Limb (tissue), 2 donors: ENCODE measurements at regions not wholly inside any gene's neighbourhood (a gene's known extent, or its start where the extent isn't known, plus 50 kb on each side); places are given as distances from the start of the nearest gene placed in this dataset.
"Not testable (repeated sequence)": the region's sequence is repeated elsewhere in the genome, so short reads cannot be mapped to it uniquely, and the experiment has no call there.

ENCODE experiments used
- DNase-seq, 2 donors: peaks; one replicate each; pipeline ENCODE4 v3.0.0-alpha.2; 2016; ENCODE audit errors: extremely low spot score in 2 of 2

GRCh38 chr10:84921701-84922100, 593.3 kb downstream of the CCSER2 start:
- DNase-seq = no peak

- no peak for DNase-seq
These were observed 595.7 kb downstream of the CCSER2 start for GRCh38 chr10:84924131-84924530.

- no peak for DNase-seq
These were observed 597.1 kb downstream of the CCSER2 start for GRCh38 chr10:84925495-84925894.

- no peak for DNase-seq
These were observed 605.0 kb downstream of the CCSER2 start for GRCh38 chr10:84933402-84933801.

DNA sequence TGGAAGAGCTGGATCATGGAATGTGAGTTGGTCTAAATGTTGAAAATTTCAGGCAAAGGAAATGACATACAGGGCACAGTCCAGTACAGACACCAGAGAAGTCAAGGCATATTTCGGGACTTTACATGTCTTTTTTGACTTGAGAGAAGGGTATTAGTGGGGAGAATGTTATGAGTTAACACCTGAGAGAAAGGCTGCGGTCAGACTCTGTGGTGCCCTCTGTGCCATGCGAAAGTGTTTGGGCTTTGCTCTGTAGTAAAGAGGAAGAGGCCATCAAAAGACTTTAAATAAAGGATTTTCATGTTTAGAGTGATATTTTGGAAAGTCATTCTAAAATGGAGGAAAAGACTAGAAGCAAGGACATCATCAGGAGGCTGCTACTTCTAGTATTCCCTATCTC, 607.4 kb downstream of the CCSER2 start:
- DNase-seq = no peak

- no peak for DNase-seq
These were observed 609.9 kb downstream of the CCSER2 start for GRCh38 chr10:84938117-84938905.

DNA sequence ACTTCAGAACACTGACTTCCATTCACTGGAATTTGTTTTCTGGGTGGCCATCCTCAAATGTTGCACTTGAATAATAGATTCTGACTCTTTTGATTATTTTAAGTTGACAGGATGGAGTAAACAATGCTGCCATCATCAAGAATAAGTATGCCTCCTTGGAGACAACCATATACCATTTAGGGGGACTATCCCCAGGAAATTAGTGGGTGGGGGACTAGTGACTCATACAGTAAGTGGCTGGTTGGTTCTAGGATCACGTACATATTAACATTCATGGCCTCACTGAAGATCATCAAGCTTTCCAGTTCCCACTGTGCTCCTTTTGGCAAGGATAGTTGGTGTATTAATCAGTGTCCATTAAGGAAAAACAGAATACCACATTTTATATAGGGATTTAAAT, 615.2 kb downstream of the CCSER2 start:
- no peak for DNase-seq

DNA sequence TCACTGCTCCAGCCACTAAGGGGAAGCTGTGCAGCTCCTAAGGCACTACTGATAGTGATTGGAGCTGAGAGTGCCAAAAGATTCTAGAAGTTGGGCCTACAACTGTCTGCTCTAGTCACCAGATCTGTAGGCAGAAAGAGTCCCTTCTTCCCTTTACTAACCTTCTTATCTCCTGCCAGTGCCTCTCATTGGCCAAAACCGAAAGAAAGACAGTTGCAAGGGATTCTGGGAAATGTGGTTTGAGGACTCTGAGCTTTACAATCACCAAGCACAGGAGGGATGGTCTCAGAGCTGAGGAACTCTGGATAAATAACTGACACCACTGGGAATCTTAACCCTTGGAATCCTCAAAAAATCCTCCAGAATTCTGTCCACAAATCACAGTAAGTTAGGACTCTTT, 615.8 kb downstream of the CCSER2 start:
- DNase-seq = no peak

DNA sequence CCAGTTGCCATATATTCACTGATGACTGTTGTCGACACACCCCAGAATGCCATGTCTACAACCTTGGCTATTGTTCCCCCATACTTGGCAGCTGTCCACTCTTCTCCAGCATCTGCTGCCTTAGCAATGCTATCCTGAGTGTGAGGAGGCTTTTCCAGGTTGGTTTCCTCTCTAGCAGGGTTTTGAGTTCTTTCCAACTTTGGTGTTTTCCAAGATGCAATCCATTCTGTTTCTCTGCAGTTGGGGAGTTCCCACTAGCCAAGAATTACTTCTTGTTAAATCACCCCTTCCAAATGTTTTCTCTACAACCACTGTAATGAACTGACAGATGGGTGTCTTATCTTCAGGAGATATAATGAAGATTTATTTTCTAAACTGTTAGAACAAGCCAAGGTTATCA, 617.4 kb downstream of the CCSER2 start:
- no peak for DNase-seq

DNA sequence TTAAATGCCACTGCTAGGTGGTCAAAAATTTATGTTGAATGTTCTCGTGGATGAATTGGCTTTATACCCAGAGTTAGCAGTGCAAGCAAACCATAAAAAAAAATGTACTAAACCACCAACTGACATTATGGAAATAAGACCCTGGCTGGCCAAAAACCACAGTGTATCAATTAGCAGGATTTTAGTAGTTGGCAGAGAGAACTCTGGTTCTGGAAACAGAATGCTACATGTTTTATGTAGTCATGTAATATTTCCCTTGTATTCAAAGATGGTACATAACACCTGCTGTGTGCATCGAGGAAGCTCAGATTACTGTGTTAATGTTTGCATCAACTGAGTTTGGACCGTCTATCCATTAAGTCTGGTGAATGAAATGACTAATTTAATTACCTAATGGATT, 618.5 kb downstream of the CCSER2 start:
- DNase-seq = no peak

DNA sequence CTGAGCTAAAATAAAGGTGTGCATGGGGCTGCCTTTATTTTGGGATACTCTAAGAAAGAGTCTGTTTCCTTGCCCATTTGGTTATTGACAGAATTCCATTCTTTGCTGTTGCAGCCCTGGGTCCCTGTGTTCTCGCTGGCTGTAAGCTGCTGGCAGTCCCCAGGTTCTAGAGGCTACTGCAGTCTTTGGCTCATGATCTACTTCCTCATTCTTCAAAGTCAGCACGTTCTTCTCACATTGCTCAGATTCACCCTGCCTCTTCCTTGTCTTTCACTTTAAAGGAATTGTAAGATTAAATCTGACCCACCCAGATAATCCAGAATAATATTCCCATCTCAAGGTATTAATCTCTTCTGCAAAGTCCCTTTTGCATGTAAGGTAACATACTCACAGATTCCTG, 620.3 kb downstream of the CCSER2 start:
- no peak for DNase-seq

DNA sequence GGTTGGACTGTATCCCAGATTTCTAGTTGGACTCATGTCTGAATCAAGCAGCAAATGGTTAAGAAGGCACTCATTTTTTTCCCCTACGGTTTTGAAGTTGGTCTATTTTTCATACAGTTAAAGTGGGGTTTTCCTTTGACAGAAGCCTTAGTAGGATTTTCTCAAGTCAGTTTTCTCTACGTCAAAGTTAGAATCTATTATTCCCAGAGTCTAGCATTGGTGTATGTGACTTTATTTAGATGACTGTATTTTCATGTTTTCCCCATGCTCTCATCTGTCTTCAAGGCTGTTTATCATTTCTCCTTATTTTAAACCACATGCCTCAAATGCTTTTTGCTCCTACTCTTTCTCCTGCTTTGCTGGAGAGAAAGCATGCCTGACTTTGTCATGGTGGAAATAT, 623.2 kb downstream of the CCSER2 start:
- DNase-seq = no peak

- DNase-seq = no peak
These were observed 629.0 kb downstream of the CCSER2 start for GRCh38 chr10:84957427-84957826.

GRCh38 chr10:84965468-84965867, 637.1 kb downstream of the CCSER2 start:
- DNase-seq = peak in 1 of 2 donors; percentile 53

DNA sequence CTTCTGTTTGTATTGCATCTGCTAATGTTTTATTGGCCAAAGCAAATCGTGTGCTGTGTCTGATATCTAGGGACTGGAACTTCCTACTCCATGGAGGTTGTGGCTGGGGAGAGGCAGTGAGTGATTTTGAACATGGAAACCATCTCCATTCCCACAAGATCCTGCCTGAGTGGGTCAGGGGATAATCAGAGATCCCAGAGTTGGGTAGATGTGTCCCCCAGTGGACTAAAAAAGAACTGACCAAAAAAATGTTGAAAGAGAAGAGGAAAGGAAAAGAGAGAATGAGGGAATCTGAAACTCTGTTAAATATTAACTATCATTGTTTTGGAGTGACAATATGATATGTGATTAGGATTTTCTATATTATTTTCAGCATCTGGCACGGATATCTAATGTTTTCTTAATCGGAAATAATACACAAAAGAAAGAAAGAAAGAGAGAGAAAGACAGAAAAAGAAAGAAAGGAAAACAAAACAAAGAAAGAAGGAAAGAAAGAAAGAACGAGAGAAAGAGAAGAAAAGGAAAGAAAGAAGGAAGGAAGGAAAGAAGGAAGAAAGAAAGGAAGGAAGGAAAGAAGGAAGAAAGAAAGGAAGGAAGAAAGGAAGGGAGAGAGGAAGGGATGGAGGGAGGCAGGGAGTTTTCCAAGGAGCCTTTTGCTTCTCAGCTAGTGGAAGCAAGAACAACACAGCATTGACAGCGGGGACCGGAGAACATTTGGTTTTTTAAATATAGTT, 638.5 kb downstream of the CCSER2 start:
- DNase-seq = no peak

GRCh38 chr10:84969297-84969696, 640.9 kb downstream of the CCSER2 start:
- DNase-seq = not testable (repeated sequence)

DNA sequence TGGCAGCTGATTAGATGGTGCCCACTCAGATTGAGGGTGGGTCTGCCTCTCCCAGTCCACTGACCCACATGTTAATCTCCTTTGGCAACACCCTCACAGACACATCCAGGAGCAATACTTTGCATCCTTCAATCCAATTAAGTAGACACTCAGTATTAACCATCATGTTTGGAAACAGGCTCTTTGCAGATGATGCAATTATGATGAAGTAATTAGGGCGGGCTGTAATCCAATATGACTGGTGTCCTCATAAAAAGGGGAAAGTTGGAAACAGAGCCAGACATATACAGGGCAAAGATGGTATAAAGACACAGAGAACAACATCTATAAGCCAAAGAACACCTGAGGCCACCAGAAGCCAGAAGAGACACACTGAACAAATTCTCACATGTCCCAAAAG, 658.6 kb downstream of the CCSER2 start:
- DNase-seq = no peak

DNA sequence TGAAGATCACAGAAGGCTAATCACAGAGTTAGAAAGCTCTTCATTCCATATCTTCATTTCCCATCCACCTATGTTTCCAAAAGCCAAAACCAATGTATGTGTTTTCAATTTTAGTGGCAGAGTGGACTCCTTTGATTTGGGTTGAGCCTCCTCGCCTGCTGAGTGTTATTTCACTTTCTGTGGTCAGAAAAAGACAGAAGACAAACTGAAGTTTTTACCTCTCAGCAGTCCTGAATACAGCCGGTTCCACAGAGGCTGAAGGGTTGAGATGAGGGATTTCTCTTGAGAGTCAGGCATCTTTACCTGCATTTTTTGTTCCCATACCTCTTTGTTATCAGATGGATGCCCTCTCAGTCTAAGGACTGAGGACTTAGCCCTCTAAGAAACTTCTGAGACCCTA, 659.6 kb downstream of the CCSER2 start:
- DNase-seq = no peak

DNA sequence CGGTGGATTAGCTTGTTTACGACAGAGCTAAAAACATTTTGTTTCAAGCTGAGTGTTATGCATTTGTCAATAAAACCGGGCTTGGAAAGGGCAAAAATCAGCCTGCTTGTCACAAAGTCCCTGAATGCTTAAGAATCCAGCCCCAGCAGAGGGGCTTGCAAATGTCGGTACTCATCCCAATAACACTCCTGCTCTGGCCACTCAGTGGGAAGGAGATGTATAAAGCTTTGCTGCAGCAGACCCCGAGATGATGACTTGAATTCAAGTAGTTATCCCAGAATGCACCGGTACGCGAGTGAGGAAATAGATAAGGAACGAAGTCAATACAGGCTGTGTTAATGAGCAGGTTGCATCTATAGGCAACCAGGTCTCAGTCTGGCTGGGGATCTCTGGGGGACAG, 662.3 kb downstream of the CCSER2 start:
- DNase-seq = no peak

DNA sequence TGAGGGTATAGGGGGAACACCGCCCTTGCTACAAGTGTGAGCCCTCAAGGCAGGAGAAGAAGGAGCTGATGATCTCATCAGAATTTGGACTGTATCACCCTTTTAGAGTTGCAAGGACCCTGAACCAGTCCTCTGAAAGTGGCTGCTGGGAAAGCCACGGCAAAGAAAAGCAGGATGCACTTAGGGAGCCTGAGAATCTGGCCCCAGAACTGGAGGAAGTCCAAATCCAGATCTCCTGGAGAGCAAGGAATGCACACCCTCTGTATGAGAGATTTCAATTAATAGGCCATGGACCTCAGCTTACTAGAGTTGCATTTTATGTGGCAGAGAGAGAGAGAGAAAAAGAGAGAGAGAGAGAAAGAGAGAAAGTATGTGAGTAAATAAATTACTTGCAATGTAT, 662.9 kb downstream of the CCSER2 start:
- DNase-seq = no peak

DNA sequence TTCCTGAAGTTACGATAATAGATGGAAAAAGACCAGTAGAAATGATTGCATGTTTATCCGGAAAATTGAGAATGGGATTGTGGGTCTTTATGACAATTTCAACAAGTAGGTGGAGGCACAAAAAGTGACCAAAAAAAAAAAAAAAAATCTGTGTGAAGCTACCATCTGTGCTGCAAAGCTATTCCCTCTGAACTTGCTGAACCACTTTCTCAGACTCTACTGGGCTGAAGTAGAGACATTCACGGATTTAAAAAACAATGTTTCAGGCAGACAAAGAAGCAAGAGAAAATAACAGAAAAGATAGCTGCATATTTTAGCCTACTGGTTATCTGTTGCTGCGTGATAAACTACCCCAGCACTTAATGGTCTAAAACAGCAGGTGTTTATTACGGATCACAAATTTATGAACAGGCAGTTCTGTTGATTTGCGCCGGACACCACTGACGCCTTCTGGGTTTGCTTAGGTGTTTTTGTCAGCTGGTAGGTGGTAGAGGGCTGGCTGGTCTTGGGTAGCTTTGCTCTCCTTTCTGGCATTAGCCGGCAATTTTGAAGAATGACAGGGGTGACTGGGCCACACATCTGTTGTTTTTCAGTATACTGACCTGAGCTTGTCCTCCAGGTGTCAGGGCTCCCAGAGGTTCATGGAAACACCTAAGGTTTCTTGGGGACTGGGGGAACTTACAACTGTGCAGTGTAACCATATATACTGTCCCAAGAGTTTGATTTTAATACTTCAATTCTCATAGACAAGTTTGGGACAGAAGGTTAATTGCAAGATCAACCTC, 665.1 kb downstream of the CCSER2 start:
- no peak for DNase-seq

DNA sequence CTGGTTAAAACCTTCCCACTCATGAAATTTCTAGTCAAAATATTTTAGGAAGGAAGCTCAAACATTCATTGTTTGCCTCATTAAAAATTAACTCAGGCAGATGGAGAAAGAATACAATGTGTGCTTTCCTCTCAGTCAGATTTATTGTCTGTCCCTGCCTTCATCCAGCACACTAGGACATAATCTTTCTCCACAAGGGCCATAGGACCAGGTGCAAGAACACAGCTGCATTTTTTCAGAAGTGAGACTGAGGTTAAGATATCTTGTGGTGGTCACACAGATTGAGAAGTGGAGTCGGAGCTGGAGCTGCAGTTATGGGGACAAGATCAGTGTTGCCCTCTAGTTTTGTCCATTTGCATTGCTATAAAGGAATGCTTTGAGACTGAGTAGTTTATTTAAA, 666.3 kb downstream of the CCSER2 start:
- no peak for DNase-seq
